ENCODE measurements at regions not wholly inside any gene's neighbourhood (a gene's known extent, or its start where the extent isn't known, plus 50 kb on each side); places are given as distances from the start of the nearest gene placed in this dataset.

GRCh38 chr4:32207456-32207855 is 1487.3 kb downstream of the PCDH7 start:
- TF ChIP-seq JUND (IDR thresholded peaks at IDR 0.05) (no peak), POLR2A (IDR thresholded peaks at IDR 0.05; ENCODE audit: borderline replicate concordance, extremely low read depth, insufficient read depth, insufficient read length) (no peak), SIN3A (IDR thresholded peaks at IDR 0.05; ENCODE audit: low read depth) (no peak), TCF7L2 (IDR thresholded peaks at IDR 0.05; ENCODE audit: borderline replicate concordance, extremely low read depth, insufficient read depth, insufficient read length) (no peak), ELF1 (IDR thresholded peaks at IDR 0.05; ENCODE audit: borderline replicate concordance, low read depth) (no peak), EZH2phosphoT487 (IDR thresholded peaks at IDR 0.05; ENCODE audit: borderline replicate concordance) (no peak), YY1 (IDR thresholded peaks at IDR 0.05; ENCODE audit: extremely low read depth, insufficient replicate concordance, low read depth, low read length) (no peak), ZNF274 (IDR thresholded peaks at IDR 0.05; ENCODE audit: low read depth, low read length) (no peak)
- TF ChIP-seq, protein P1, sequence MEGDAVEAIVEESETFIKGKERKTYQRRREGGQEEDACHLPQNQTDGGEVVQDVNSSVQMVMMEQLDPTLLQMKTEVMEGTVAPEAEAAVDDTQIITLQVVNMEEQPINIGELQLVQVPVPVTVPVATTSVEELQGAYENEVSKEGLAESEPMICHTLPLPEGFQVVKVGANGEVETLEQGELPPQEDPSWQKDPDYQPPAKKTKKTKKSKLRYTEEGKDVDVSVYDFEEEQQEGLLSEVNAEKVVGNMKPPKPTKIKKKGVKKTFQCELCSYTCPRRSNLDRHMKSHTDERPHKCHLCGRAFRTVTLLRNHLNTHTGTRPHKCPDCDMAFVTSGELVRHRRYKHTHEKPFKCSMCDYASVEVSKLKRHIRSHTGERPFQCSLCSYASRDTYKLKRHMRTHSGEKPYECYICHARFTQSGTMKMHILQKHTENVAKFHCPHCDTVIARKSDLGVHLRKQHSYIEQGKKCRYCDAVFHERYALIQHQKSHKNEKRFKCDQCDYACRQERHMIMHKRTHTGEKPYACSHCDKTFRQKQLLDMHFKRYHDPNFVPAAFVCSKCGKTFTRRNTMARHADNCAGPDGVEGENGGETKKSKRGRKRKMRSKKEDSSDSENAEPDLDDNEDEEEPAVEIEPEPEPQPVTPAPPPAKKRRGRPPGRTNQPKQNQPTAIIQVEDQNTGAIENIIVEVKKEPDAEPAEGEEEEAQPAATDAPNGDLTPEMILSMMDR (IDR thresholded peaks at IDR 0.05 in 2 of 3, conservative IDR thresholded peaks at IDR 0.05 in 1 of 3; ENCODE audit: borderline replicate concordance in 1 of 3, insufficient read depth in 1 of 3, low read depth in 2 of 3, low read length in 2 of 3) = no peak
- TF ChIP-seq, protein P2, sequence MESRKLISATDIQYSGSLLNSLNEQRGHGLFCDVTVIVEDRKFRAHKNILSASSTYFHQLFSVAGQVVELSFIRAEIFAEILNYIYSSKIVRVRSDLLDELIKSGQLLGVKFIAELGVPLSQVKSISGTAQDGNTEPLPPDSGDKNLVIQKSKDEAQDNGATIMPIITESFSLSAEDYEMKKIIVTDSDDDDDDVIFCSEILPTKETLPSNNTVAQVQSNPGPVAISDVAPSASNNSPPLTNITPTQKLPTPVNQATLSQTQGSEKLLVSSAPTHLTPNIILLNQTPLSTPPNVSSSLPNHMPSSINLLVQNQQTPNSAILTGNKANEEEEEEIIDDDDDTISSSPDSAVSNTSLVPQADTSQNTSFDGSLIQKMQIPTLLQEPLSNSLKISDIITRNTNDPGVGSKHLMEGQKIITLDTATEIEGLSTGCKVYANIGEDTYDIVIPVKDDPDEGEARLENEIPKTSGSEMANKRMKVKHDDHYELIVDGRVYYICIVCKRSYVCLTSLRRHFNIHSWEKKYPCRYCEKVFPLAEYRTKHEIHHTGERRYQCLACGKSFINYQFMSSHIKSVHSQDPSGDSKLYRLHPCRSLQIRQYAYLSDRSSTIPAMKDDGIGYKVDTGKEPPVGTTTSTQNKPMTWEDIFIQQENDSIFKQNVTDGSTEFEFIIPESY (IDR thresholded peaks at IDR 0.05; ENCODE audit: extremely low read depth, insufficient replicate concordance, low read length) = no peak

Measured in HCT116 (cell line).